ENCODE measurements at regions not wholly inside any gene's neighbourhood (a gene's known extent, or its start where the extent isn't known, plus 50 kb on each side); places are given as distances from the start of the nearest gene placed in this dataset.

DNA sequence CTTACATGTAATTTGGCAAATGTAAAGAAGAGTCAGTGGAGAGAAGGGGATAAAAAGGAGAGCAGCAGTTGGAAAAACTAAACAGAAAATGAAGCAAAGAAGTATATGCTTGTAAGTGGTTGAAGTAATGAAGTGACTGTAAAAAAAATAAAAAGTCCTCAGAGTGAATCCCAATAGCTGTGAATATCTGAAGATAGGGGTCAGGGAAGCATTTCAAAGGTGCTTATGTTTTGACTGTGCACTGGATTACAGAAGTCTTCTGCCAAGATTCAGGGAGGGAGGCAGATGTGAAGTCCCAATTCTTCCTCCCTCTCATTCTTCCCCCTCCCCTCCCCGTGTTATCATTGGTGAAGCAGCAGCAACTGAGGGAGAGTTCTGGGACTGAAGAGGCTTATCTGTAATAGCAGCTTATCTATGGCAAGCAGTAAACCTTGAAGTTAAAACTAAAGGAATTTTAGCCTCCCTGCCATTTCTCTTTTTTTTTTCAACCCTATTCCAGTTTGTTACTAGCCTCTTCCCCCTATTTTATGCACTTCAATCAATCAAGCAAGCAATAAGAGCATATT, 597.9 kb downstream of the IGSF11 start:
- TF ChIP-seq POLR2AphosphoS5 (IDR thresholded peaks at IDR 0.05) (no peak), EP300 (IDR thresholded peaks at IDR 0.05; ENCODE audit: low read depth) (no peak), POLR2A (IDR thresholded peaks at IDR 0.05) (no peak)
- TF ChIP-seq, protein P1, sequence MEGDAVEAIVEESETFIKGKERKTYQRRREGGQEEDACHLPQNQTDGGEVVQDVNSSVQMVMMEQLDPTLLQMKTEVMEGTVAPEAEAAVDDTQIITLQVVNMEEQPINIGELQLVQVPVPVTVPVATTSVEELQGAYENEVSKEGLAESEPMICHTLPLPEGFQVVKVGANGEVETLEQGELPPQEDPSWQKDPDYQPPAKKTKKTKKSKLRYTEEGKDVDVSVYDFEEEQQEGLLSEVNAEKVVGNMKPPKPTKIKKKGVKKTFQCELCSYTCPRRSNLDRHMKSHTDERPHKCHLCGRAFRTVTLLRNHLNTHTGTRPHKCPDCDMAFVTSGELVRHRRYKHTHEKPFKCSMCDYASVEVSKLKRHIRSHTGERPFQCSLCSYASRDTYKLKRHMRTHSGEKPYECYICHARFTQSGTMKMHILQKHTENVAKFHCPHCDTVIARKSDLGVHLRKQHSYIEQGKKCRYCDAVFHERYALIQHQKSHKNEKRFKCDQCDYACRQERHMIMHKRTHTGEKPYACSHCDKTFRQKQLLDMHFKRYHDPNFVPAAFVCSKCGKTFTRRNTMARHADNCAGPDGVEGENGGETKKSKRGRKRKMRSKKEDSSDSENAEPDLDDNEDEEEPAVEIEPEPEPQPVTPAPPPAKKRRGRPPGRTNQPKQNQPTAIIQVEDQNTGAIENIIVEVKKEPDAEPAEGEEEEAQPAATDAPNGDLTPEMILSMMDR (IDR thresholded peaks at IDR 0.05), result no peak
- in situ Hi-C loops (cut with MboI; ENCODE audit: low pct_ligation_motif_present in 1 of 4, low pct_unique_long_range_greater_than_20kb in 1 of 4, low sequenced_read_pairs in 3 of 4), result no loop called here
- WGBS, 2 donors (ENCODE audit: low coverage in 1 of 2), result 0 to 27% methylated on average over 1 of the region's 1 CpG
- Histone ChIP-seq H3K4me1 (no peaks in the 10 kb centered on the region), H3K27ac (no peak overlapping the region), H3K9me3 (no peaks in the 10 kb centered on the region), H3K27me3 (no peaks in the 10 kb centered on the region), H3K36me3 (no peaks in the 10 kb centered on the region), H3K4me3 (no peak overlapping the region)
- intact Hi-C loops (cut with DNase I; ENCODE audit: low total_unique reads), result no loop called here
- DNase-seq, result no peak

- WGBS, 2 donors (ENCODE audit: low coverage in 1 of 2), result 80 to 83% methylated on average over 1 to 6 of the region's 6 CpGs
- no peaks in the 10 kb centered on the region for H3K4me1 ChIP-seq
- DNase-seq, result no peak
- H3K9me3 ChIP-seq, result no peaks in the 10 kb centered on the region
- in situ Hi-C loops (cut with MboI; ENCODE audit: low pct_ligation_motif_present in 1 of 4, low pct_unique_long_range_greater_than_20kb in 1 of 4, low sequenced_read_pairs in 3 of 4) (no loop called here), intact Hi-C loops (cut with DNase I; ENCODE audit: low total_unique reads) (no loop called here)
- TF ChIP-seq EP300 (IDR thresholded peaks at IDR 0.05; ENCODE audit: low read depth), result no peak
- no peak for TF ChIP-seq POLR2A (IDR thresholded peaks at IDR 0.05)
- TF ChIP-seq, protein P1 (IDR thresholded peaks at IDR 0.05), result no peak
- TF ChIP-seq POLR2AphosphoS5 (IDR thresholded peaks at IDR 0.05), result no peak
- no peak overlapping the region for H3K27ac ChIP-seq
- H3K27me3 ChIP-seq, result no peaks in the 10 kb centered on the region
- no peak overlapping the region for H3K4me3 ChIP-seq
- no peaks in the 10 kb centered on the region for H3K36me3 ChIP-seq
These were observed 589.6 kb downstream of the IGSF11 start for GRCh38 chr3:118445036-118445435.

- Histone ChIP-seq H3K27ac (no peak overlapping the region), H3K4me1 (no peaks in the 10 kb centered on the region), H3K36me3 (no peaks in the 10 kb centered on the region), H3K9me3 (no peaks in the 10 kb centered on the region), H3K4me3 (no peak overlapping the region), H3K27me3 (no peaks in the 10 kb centered on the region)
- in situ Hi-C loops (cut with MboI; ENCODE audit: low pct_ligation_motif_present in 1 of 4, low pct_unique_long_range_greater_than_20kb in 1 of 4, low sequenced_read_pairs in 3 of 4), result no loop called here
- TF ChIP-seq EP300 (IDR thresholded peaks at IDR 0.05; ENCODE audit: low read depth) (no peak), POLR2A (IDR thresholded peaks at IDR 0.05) (no peak), POLR2AphosphoS5 (IDR thresholded peaks at IDR 0.05) (no peak)
- TF ChIP-seq, protein P1 (IDR thresholded peaks at IDR 0.05), result no peak
- intact Hi-C loops (cut with DNase I; ENCODE audit: low total_unique reads), result no loop called here
- no peak for DNase-seq
These were observed 587.3 kb downstream of the IGSF11 start for GRCh38 chr3:118447339-118447738.

- H3K4me3 ChIP-seq, result no peak overlapping the region
- TF ChIP-seq, protein P1 (IDR thresholded peaks at IDR 0.05), result no peak
- TF ChIP-seq EP300 (IDR thresholded peaks at IDR 0.05; ENCODE audit: low read depth), result no peak
- no peak for TF ChIP-seq POLR2AphosphoS5 (IDR thresholded peaks at IDR 0.05)
- no peak for TF ChIP-seq POLR2A (IDR thresholded peaks at IDR 0.05)
- no peak for DNase-seq
- in situ Hi-C loops (cut with MboI; ENCODE audit: low pct_ligation_motif_present in 1 of 4, low pct_unique_long_range_greater_than_20kb in 1 of 4, low sequenced_read_pairs in 3 of 4), result no loop called here
- no peaks in the 10 kb centered on the region for H3K9me3 ChIP-seq
- H3K27ac ChIP-seq, result no peak overlapping the region
- no peaks in the 10 kb centered on the region for H3K4me1 ChIP-seq
- H3K36me3 ChIP-seq, result no peaks in the 10 kb centered on the region
- no peaks in the 10 kb centered on the region for H3K27me3 ChIP-seq
- intact Hi-C loops (cut with DNase I; ENCODE audit: low total_unique reads), result no loop called here
- WGBS, 2 donors (ENCODE audit: low coverage in 1 of 2), result 60 to 69% methylated on average over 2 of the region's 2 CpGs
These were observed 567.8 kb downstream of the IGSF11 start for GRCh38 chr3:118466795-118467330.

Measured in transverse colon (tissue), 4 donors.